OCI-LY3 (cell line): ENCODE measurements at regions not wholly inside any gene's neighbourhood (a gene's known extent, or its start where the extent isn't known, plus 50 kb on each side); places are given as distances from the start of the nearest gene placed in this dataset.

Experiments
- H2AFZ ChIP-seq: fragments of 200-600, 300-600 bp; shearing (Covaris generic); 2 replicates; pipeline ENCODE4 v1.6.0; 2014; ENCODE audit warnings: antibody characterized with exemption, low read depth, low read length
- H3K27ac ChIP-seq: fragments of 200-600, 300-600 bp; sonication (generic); 2 replicates; pipeline ENCODE4 v1.5.1; 2014; ENCODE audit warnings: mild to moderate bottlenecking, low read length, moderate library complexity, mixed read lengths
- H3K27me3 ChIP-seq: fragments of 200-600, 300-600 bp; sonication (generic); 2 replicates; pipeline ENCODE4 v1.6.1; 2014; ENCODE audit warnings: low read depth, low read length, mixed read lengths
- H3K36me3 ChIP-seq: fragments of 200-600, 300-600 bp; sonication (generic); replicated peaks from 2 replicates; pipeline ENCODE3; 2014; ENCODE audit warnings: low read depth, low read length, mixed read lengths
- H3K4me1 ChIP-seq: fragments of 300-600, 200-600 bp; sonication (generic); 2 replicates; pipeline ENCODE4 v1.6.1; 2014; ENCODE audit warnings: low read length, mixed read lengths
- H3K4me2 ChIP-seq: fragments of 200-600, 300-600 bp; sonication (generic); 2 replicates; pipeline ENCODE4 v1.6.1; 2014; ENCODE audit warnings: low read length, mixed read lengths
- H3K4me3 ChIP-seq: fragments of 300-600, 200-600 bp; sonication (generic); 2 replicates; pipeline ENCODE4 v1.5.1; 2014; ENCODE audit warnings: antibody characterized with exemption, mild to moderate bottlenecking, low read length, moderate library complexity
- H3K79me2 ChIP-seq: fragments of 300-600, 200-600 bp; shearing (Covaris generic); 2 replicates; pipeline ENCODE4 v1.6.1; 2014; ENCODE audit warnings: mild to moderate bottlenecking, low read length, mixed read lengths
- H3K9ac ChIP-seq: fragments of 300-600, 200-600 bp; shearing (Covaris generic); 2 replicates; pipeline ENCODE4 v1.6.0; 2014; ENCODE audit warnings: mild to moderate bottlenecking, low read length, moderate library complexity
- H3K9me3 ChIP-seq: fragments of 200-600, 300-600 bp; shearing (Covaris generic); 2 replicates; pipeline ENCODE4 v1.6.1; 2014; ENCODE audit warnings: low read length, mixed read lengths; ENCODE audit not compliant: insufficient read depth
- H4K20me1 ChIP-seq: fragments of 200-600, 300-600 bp; sonication (generic); 2 replicates; pipeline ENCODE4 v1.6.1; 2016; ENCODE audit warnings: low read length, mixed read lengths; ENCODE audit not compliant: insufficient read depth
- CTCF ChIP-seq: fragments of 200-600, 300-600 bp; sonication (generic); IDR thresholded peaks from 2 replicates; pipeline ENCODE4 v1.5.1; 2014; ENCODE audit warnings: antibody characterized with exemption, low read length, low read depth
- EZH2phosphoT487 ChIP-seq: fragments of 200-600 bp; shearing (Covaris generic); IDR thresholded peaks from 2 replicates; pipeline ENCODE4 v1.6.1; 2018; ENCODE audit warnings: antibody characterized with exemption, mixed run types, low read depth

- H3K4me3 ChIP-seq = no peak overlapping the region
- H3K27me3 ChIP-seq = no peaks in the 10 kb centered on the region
- H3K27ac ChIP-seq = no peak overlapping the region
- peaks cover 6% of the 10 kb centered on the region for H3K4me1 ChIP-seq
- no peaks in the 10 kb centered on the region for H3K9me3 ChIP-seq
- no peak overlapping the region for H3K4me2 ChIP-seq
- no peaks in the 10 kb centered on the region for H3K36me3 ChIP-seq
- TF ChIP-seq EZH2phosphoT487 (no peak), CTCF (no peak)
- H3K9ac ChIP-seq = no peak overlapping the region
- H2AFZ ChIP-seq = no peak overlapping the region
- H3K79me2 ChIP-seq = no peaks in the 10 kb centered on the region
- H4K20me1 ChIP-seq = no peaks in the 10 kb centered on the region
These were observed 74.7 kb upstream of the ANKRD55 start for GRCh38 chr5:56307714-56308333.

- Histone ChIP-seq H3K27ac (no peak overlapping the region), H3K9me3 (no peaks in the 10 kb centered on the region), H3K27me3 (no peaks in the 10 kb centered on the region), H3K4me2 (no peak overlapping the region), H2AFZ (no peak overlapping the region), H3K4me1 (no peaks in the 10 kb centered on the region), H3K36me3 (no peaks in the 10 kb centered on the region), H3K9ac (no peak overlapping the region), H4K20me1 (no peaks in the 10 kb centered on the region), H3K4me3 (no peak overlapping the region), H3K79me2 (no peaks in the 10 kb centered on the region)
- TF ChIP-seq EZH2phosphoT487 (no peak), CTCF (no peak)
These were observed 73.5 kb upstream of the ANKRD55 start for GRCh38 chr5:56306433-56307150.

GRCh38 chr5:56305001-56305950 is 72.1 kb upstream of the ANKRD55 start:
- no peak for TF ChIP-seq EZH2phosphoT487
- no peak for TF ChIP-seq CTCF
- Histone ChIP-seq H3K4me2 (no peak overlapping the region), H3K79me2 (no peaks in the 10 kb centered on the region), H3K36me3 (no peaks in the 10 kb centered on the region), H3K27me3 (no peaks in the 10 kb centered on the region), H3K9me3 (no peaks in the 10 kb centered on the region), H3K4me3 (no peak overlapping the region), H2AFZ (no peak overlapping the region), H3K9ac (no peak overlapping the region), H4K20me1 (no peaks in the 10 kb centered on the region), H3K4me1 (no peaks in the 10 kb centered on the region), H3K27ac (no peak overlapping the region)

GRCh38 chr5:56303511-56303910 is 70.4 kb upstream of the ANKRD55 start:
- Histone ChIP-seq H3K4me1 (no peaks in the 10 kb centered on the region), H3K27ac (no peak overlapping the region), H3K27me3 (no peaks in the 10 kb centered on the region), H3K4me3 (no peak overlapping the region), H4K20me1 (no peaks in the 10 kb centered on the region), H3K4me2 (no peak overlapping the region), H2AFZ (no peak overlapping the region), H3K9me3 (no peaks in the 10 kb centered on the region), H3K9ac (no peak overlapping the region), H3K36me3 (no peaks in the 10 kb centered on the region), H3K79me2 (no peaks in the 10 kb centered on the region)
- TF ChIP-seq CTCF = no peak
- TF ChIP-seq EZH2phosphoT487 = no peak
